Right lobe of liver (tissue), 6 donors: ENCODE measurements at regions not wholly inside any gene's neighbourhood (a gene's known extent, or its start where the extent isn't known, plus 50 kb on each side); places are given as distances from the start of the nearest gene placed in this dataset.
"Not testable (repeated sequence)": the region's sequence is repeated elsewhere in the genome, so short reads cannot be mapped to it uniquely, and the experiment has no call there.

ENCODE experiments used
- ATAC-seq, 4 donors: fragments of 200-7000 bp; cut with Tn5 transposase; one replicate each; pipeline ENCODE4 v1.9.1; 2020; ENCODE audit warnings: mild to moderate bottlenecking in 4 of 4, moderate library complexity in 4 of 4
- DNase-seq, 3 donors: peaks; one replicate each; pipeline ENCODE4 v3.0.0-alpha.2; 2020
- H3K27ac ChIP-seq, 3 donors: fragments of 200-600 bp; one replicate each; pipeline ENCODE4 v1.8.0; 2022
- H3K27me3 ChIP-seq, 2 donors: fragments of 200-600 bp; one replicate each; pipeline ENCODE4 v1.8.0; 2022
- H3K36me3 ChIP-seq, 4 donors: fragments of 200-600 bp; sonication (generic) in 1 of 4; one replicate each; pipeline versions ENCODE4 v1.5.1 to v1.8.0; 2017 to 2022; ENCODE audit warnings: control low read depth in 1 of 4
- H3K4me1 ChIP-seq, 4 donors: fragments of 200-600 bp; sonication (generic) in 1 of 4; one replicate each; pipeline versions ENCODE4 v1.5.1 to v1.8.0; 2017 to 2022; ENCODE audit warnings: control low read depth in 1 of 4
- H3K4me3 ChIP-seq, 3 donors: fragments of 200-600 bp; one replicate each; pipeline ENCODE4 v1.8.0; 2022
- H3K9me3 ChIP-seq, 4 donors: fragments of 200-600 bp; sonication (generic) in 1 of 4; one replicate each; pipeline versions ENCODE4 v1.5.1 to v1.8.0; 2017 to 2022; ENCODE audit warnings: control low read depth in 1 of 4
- POLR2A ChIP-seq: fragments of 450-650 bp; IDR thresholded peaks from one replicate; pipeline ENCODE4 v1.6.1; 2017; ENCODE audit warnings: antibody characterized with exemption, mild to moderate bottlenecking
- WGBS: methylation state at CpG from one replicate; pipeline ENCODE4 v1.1.6; 2018; ENCODE audit warnings: low coverage, low lambda C conversion rate; ENCODE audit not compliant: insufficient coverage; ENCODE audit errors: missing lambda C conversion rate; 5-methylcytosine and 5-hydroxymethylcytosine counted together
- intact Hi-C, 2 donors: fragments of 100-400 bp; cut with DNase I; formaldehyde crosslinking; loops; one replicate each; pipeline versions ENCODE4 v1.11.2 to v1.14.1; 2022
- TF ChIP-seq, protein P1 (sequence below), 4 donors: fragments of 200-600 bp in 3 of 4; fragments of 450-650 bp in 1 of 4; IDR thresholded peaks; one replicate each; pipeline versions ENCODE4 v1.5.1 to v1.8.0; 2016 to 2022; ENCODE audit warnings: antibody characterized with exemption in 4 of 4, mild to moderate bottlenecking in 2 of 4
- donor health status: DM: no; HTN: yes; CAD: no.
- donor health status: DM: no; HTN: no; CAD: no.
- donor health status: DM: no; HTN: no; CAD: no.
- donor health status: DM: no; HTN: yes; CAD: no.
- donor health status: DM: no; HTN: yes; CAD: no.

- Histone ChIP-seq H3K27ac (no peak overlapping the region), H3K27me3 (no peaks in the 10 kb centered on the region), H3K4me3 (no peak overlapping the region), H3K36me3 (no peaks in the 10 kb centered on the region), H3K9me3 (no peaks in the 10 kb centered on the region), H3K4me1 (no peaks in the 10 kb centered on the region)
- WGBS: 38% methylated on average over 1 of the region's 1 CpG
- ATAC-seq (no peak), DNase-seq (no peak)
- intact Hi-C loops: no loop called here
- no peak for TF ChIP-seq POLR2A
- TF ChIP-seq, protein P1, sequence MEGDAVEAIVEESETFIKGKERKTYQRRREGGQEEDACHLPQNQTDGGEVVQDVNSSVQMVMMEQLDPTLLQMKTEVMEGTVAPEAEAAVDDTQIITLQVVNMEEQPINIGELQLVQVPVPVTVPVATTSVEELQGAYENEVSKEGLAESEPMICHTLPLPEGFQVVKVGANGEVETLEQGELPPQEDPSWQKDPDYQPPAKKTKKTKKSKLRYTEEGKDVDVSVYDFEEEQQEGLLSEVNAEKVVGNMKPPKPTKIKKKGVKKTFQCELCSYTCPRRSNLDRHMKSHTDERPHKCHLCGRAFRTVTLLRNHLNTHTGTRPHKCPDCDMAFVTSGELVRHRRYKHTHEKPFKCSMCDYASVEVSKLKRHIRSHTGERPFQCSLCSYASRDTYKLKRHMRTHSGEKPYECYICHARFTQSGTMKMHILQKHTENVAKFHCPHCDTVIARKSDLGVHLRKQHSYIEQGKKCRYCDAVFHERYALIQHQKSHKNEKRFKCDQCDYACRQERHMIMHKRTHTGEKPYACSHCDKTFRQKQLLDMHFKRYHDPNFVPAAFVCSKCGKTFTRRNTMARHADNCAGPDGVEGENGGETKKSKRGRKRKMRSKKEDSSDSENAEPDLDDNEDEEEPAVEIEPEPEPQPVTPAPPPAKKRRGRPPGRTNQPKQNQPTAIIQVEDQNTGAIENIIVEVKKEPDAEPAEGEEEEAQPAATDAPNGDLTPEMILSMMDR (IDR thresholded peaks at IDR 0.05): no peak
Measured at GRCh38 chr2:84055816-84056215, 403.3 kb downstream of the SUCLG1 start.

- DNase-seq, H3K9me3 ChIP-seq, intact Hi-C loops, H3K4me3 ChIP-seq, H3K27me3 ChIP-seq, H3K4me1 ChIP-seq, H3K36me3 ChIP-seq, ATAC-seq, H3K27ac ChIP-seq: not testable (repeated sequence)
- 42% methylated on average over 1 of the region's 1 CpG for WGBS
Measured at GRCh38 chr2:84054577-84054976, 404.5 kb downstream of the SUCLG1 start.

DNA sequence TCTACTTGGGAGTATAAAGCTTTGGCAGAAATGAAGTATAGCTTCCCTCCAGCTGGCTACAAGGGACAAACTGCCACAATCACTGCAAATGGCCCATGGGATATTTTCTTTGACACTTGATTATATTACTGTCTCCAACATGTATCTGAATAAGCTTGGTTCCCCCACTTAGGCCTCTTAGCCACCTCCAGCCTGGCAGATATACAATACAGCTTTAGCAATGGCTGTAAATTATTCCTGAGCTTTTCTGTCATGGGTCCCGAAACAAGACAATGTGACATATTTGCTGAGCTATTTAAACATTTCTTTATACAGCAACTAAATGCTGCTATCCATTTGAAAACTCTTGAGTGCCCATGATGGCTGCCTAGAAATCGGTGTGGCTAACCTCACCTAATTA is 406.2 kb downstream of the SUCLG1 start:
- H3K4me1 ChIP-seq: no peaks in the 10 kb centered on the region
- WGBS: 49% methylated on average over 2 of the region's 2 CpGs
- no peaks in the 10 kb centered on the region for H3K36me3 ChIP-seq
- H3K4me3 ChIP-seq: no peak overlapping the region
- intact Hi-C loops: no loop called here
- H3K27ac ChIP-seq: no peak overlapping the region
- ATAC-seq (no peak), DNase-seq (no peak)
- no peaks in the 10 kb centered on the region for H3K9me3 ChIP-seq
- TF ChIP-seq, protein P1 (IDR thresholded peaks at IDR 0.05): no peak
- TF ChIP-seq POLR2A: no peak
- no peaks in the 10 kb centered on the region for H3K27me3 ChIP-seq

- H3K27ac ChIP-seq: no peak overlapping the region
- ATAC-seq: no peak
- intact Hi-C loops: no loop called here
- no peaks in the 10 kb centered on the region for H3K27me3 ChIP-seq
- no peak for DNase-seq
- H3K4me3 ChIP-seq: no peak overlapping the region
- no peaks in the 10 kb centered on the region for H3K4me1 ChIP-seq
- 66% methylated on average over 2 of the region's 2 CpGs for WGBS
- no peaks in the 10 kb centered on the region for H3K9me3 ChIP-seq
- H3K36me3 ChIP-seq: no peaks in the 10 kb centered on the region
- TF ChIP-seq, protein P1 (IDR thresholded peaks at IDR 0.05): no peak
- no peak for TF ChIP-seq POLR2A
Measured at GRCh38 chr2:84052043-84052442, 407.0 kb downstream of the SUCLG1 start.

DNA sequence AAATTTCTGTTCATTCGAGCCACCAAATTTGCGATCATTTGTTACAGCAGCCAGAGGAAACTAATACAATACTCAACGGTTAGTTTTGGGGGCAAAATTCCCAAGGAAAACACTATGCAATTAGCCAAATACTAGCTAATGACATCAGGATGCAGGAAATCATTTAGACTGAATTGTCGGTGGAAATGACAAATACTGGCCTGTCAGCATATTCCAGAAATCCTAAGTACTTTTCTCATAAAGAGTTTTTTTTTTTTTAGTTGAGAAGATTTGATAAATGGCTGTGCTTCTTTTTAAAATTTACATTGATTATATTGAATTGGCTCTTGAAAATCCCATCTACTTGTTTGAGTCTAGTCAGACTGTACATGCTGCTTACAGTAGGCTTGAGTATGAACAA is 410.1 kb downstream of the SUCLG1 start:
- ATAC-seq (no peak), DNase-seq (no peak)
- WGBS: 78% methylated on average over 4 of the region's 4 CpGs
- H3K27me3 ChIP-seq: no peaks in the 10 kb centered on the region
- no peaks in the 10 kb centered on the region for H3K4me1 ChIP-seq
- no peak overlapping the region for H3K4me3 ChIP-seq
- no peak overlapping the region for H3K27ac ChIP-seq
- TF ChIP-seq, protein P1 (IDR thresholded peaks at IDR 0.05): no peak
- TF ChIP-seq POLR2A: no peak
- H3K9me3 ChIP-seq: no peaks in the 10 kb centered on the region
- intact Hi-C loops: no loop called here
- no peaks in the 10 kb centered on the region for H3K36me3 ChIP-seq
